Liver (tissue), 8 donors: ENCODE measurements at regions not wholly inside any gene's neighbourhood (a gene's known extent, or its start where the extent isn't known, plus 50 kb on each side); places are given as distances from the start of the nearest gene placed in this dataset.

Experiments
- DNase-seq: peaks from one replicate; pipeline ENCODE4 v3.0.0-alpha.2; 2017; ENCODE audit warnings: low spot score
- H3K27ac ChIP-seq, 2 donors: one replicate each; pipeline ENCODE4 v1.7.0; 2013; ENCODE audit warnings: inconsistent platforms in 2 of 2, low read length in 2 of 2, control low read depth in 1 of 2, low read depth in 1 of 2, mild to moderate bottlenecking in 1 of 2
- H3K27me3 ChIP-seq, 4 donors: one replicate each; pipeline versions ENCODE4 v1.6.1 to v1.7.0; 2013; ENCODE audit warnings: low read length in 3 of 4, inconsistent platforms in 1 of 4, mild to moderate bottlenecking in 1 of 4, moderate library complexity in 1 of 4; ENCODE audit not compliant: control insufficient read depth in 4 of 4, insufficient read depth in 4 of 4
- H3K36me3 ChIP-seq, 4 donors: one replicate each; pipeline versions ENCODE4 v1.6.1 to v1.7.0; 2013; ENCODE audit warnings: low read length in 3 of 4, mild to moderate bottlenecking in 3 of 4, low read depth in 1 of 4, moderate library complexity in 1 of 4; ENCODE audit not compliant: control insufficient read depth in 4 of 4, insufficient read depth in 3 of 4
- H3K4me1 ChIP-seq, 4 donors: one replicate each; pipeline versions ENCODE4 v1.6.1 to v1.7.0; 2013; ENCODE audit warnings: low read length in 3 of 4, mild to moderate bottlenecking in 3 of 4, moderate library complexity in 1 of 4; ENCODE audit not compliant: control insufficient read depth in 4 of 4, insufficient read depth in 4 of 4
- H3K4me3 ChIP-seq, 3 donors: one replicate each; pipeline versions ENCODE4 v1.6.1 to v1.7.0; 2013; ENCODE audit warnings: low read length in 3 of 3, control low read depth in 1 of 3, low read depth in 1 of 3, mild to moderate bottlenecking in 1 of 3
- H3K9ac ChIP-seq, 2 donors: one replicate each; pipeline ENCODE4 v1.7.0; 2013; ENCODE audit warnings: low read length in 2 of 2, mild to moderate bottlenecking in 2 of 2, moderate library complexity in 2 of 2, control low read depth in 1 of 2, low read depth in 1 of 2
- H3K9me3 ChIP-seq, 4 donors: one replicate each; pipeline versions ENCODE4 v1.6.1 to v1.7.0; 2013; ENCODE audit warnings: low read length in 3 of 4; ENCODE audit not compliant: control insufficient read depth in 4 of 4
- EGR1 ChIP-seq, 2 donors: IDR thresholded peaks; 2 replicates each; pipeline ENCODE4 v1.6.1; 2016 to 2018; ENCODE audit warnings: antibody characterized with exemption in 2 of 2, low read depth in 2 of 2
- FOXA1 ChIP-seq: IDR thresholded peaks from 2 replicates; pipeline ENCODE4 v1.6.1; 2016; ENCODE audit warnings: antibody characterized with exemption
- FOXA2 ChIP-seq: IDR thresholded peaks from 2 replicates; pipeline ENCODE4 v1.6.1; 2016; ENCODE audit warnings: antibody characterized with exemption
- GABPA ChIP-seq, 2 donors: IDR thresholded peaks in 1 of 2; conservative IDR thresholded peaks in 1 of 2; 2 replicates each; pipeline ENCODE4 v1.6.1; 2016; ENCODE audit warnings: antibody characterized with exemption in 2 of 2, mild to moderate bottlenecking in 1 of 2, moderate library complexity in 1 of 2
- HNF4A ChIP-seq, 2 donors: conservative IDR thresholded peaks; 2 replicates each; pipeline ENCODE4 v1.6.1; 2016; ENCODE audit warnings: antibody characterized with exemption in 2 of 2, mild to moderate bottlenecking in 2 of 2
- HNF4G ChIP-seq: IDR thresholded peaks from 2 replicates; pipeline ENCODE4 v1.6.1; 2016; ENCODE audit warnings: antibody characterized with exemption
- JUND ChIP-seq, 2 donors: IDR thresholded peaks; 2 replicates each; pipeline ENCODE4 v1.6.1; 2016; ENCODE audit warnings: antibody characterized with exemption in 2 of 2
- NR2F2 ChIP-seq: IDR thresholded peaks from 2 replicates; pipeline ENCODE4 v1.6.1; 2016; ENCODE audit warnings: antibody characterized with exemption
- RAD21 ChIP-seq, 2 donors: IDR thresholded peaks; 2 replicates each; pipeline ENCODE4 v1.6.1; 2016; ENCODE audit warnings: antibody characterized with exemption in 2 of 2, mild to moderate bottlenecking in 2 of 2
- REST ChIP-seq: IDR thresholded peaks from 2 replicates; pipeline ENCODE4 v1.6.1; 2016; ENCODE audit warnings: antibody characterized with exemption, mild to moderate bottlenecking
- RXRA ChIP-seq, 2 donors: IDR thresholded peaks; 2 replicates each; pipeline ENCODE4 v1.6.1; 2017 to 2018; ENCODE audit warnings: antibody characterized with exemption in 2 of 2, mild to moderate bottlenecking in 1 of 2
- SP1 ChIP-seq: IDR thresholded peaks from 2 replicates; pipeline ENCODE4 v1.6.1; 2018; ENCODE audit warnings: antibody characterized with exemption, mild to moderate bottlenecking
- YY1 ChIP-seq: IDR thresholded peaks from 2 replicates; pipeline ENCODE4 v1.6.1; 2016; ENCODE audit warnings: antibody characterized with exemption, mild to moderate bottlenecking
- ZBTB33 ChIP-seq: IDR thresholded peaks from 2 replicates; pipeline ENCODE4 v1.6.1; 2016; ENCODE audit warnings: antibody characterized with exemption
- WGBS: extraction: QIAGEN DNeasy Blood & Tissue Kit; methylation state at CpG from one replicate; pipeline ENCODE4 v1.1.7; 2013; 5-methylcytosine and 5-hydroxymethylcytosine counted together
- TF ChIP-seq, protein P1 (sequence below): fragments of 150-350 bp; IDR thresholded peaks from 2 replicates; pipeline ENCODE4 v1.5.1; 2017; ENCODE audit warnings: improper control_type of control experiment, low read depth, low read length; ENCODE audit not compliant: missing input control
- TF ChIP-seq, protein P2 (sequence below): IDR thresholded peaks from 2 replicates; pipeline ENCODE4 v1.6.1; 2016; ENCODE audit warnings: antibody characterized with exemption
- TF ChIP-seq, protein P3 (sequence below): IDR thresholded peaks from 2 replicates; pipeline ENCODE4 v1.6.1; 2016; ENCODE audit warnings: antibody characterized with exemption
- donor health status: healthy.
- donor health status: healthy.
- donor health status: healthy.
- donor health status: healthy.
- donor health status: healthy.

DNA sequence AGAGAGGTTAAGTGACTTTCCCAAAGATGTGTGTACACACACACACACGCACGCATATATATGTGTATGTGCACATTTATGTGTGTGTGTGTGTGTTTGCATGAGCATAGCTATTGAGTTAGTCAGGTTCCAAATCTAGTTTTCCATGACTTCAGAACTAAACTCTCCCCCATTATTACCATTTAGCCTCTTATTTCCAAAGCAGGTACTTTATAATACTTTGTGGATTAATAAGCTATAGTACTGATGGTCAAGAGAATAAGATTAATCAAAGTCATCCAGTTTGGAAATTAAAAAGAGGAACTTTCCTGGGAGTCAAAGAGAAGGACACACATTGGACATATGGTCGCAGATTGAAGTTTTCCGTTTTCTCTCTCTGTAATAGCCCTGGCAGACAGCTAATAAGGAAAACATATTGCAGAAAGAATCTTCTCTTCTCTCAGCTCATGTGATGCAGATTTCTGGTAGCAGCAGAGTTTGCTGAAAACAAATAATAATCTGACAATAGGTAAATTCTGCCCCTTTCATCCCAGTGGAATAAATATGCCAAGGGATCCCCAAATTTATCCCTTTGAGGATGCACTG is 410.9 kb upstream of the TCF4 start:
- H3K4me3 ChIP-seq: no peak overlapping the region
- DNase-seq: no peak
- no peaks in the 10 kb centered on the region for H3K4me1 ChIP-seq
- no peak for TF ChIP-seq YY1
- TF ChIP-seq JUND (IDR thresholded peaks at IDR 0.05): no peak
- no peak for TF ChIP-seq FOXA2
- TF ChIP-seq GABPA (IDR thresholded peaks at IDR 0.05 in 1 of 2, conservative IDR thresholded peaks at IDR 0.05 in 1 of 2): no peak
- no peak for TF ChIP-seq EGR1 (IDR thresholded peaks at IDR 0.05; ENCODE audit: low read depth in 2 of 2)
- TF ChIP-seq, protein P1, sequence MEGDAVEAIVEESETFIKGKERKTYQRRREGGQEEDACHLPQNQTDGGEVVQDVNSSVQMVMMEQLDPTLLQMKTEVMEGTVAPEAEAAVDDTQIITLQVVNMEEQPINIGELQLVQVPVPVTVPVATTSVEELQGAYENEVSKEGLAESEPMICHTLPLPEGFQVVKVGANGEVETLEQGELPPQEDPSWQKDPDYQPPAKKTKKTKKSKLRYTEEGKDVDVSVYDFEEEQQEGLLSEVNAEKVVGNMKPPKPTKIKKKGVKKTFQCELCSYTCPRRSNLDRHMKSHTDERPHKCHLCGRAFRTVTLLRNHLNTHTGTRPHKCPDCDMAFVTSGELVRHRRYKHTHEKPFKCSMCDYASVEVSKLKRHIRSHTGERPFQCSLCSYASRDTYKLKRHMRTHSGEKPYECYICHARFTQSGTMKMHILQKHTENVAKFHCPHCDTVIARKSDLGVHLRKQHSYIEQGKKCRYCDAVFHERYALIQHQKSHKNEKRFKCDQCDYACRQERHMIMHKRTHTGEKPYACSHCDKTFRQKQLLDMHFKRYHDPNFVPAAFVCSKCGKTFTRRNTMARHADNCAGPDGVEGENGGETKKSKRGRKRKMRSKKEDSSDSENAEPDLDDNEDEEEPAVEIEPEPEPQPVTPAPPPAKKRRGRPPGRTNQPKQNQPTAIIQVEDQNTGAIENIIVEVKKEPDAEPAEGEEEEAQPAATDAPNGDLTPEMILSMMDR: no peak
- TF ChIP-seq ZBTB33: no peak
- TF ChIP-seq, protein P2, sequence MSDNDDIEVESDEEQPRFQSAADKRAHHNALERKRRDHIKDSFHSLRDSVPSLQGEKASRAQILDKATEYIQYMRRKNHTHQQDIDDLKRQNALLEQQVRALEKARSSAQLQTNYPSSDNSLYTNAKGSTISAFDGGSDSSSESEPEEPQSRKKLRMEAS: no peak
- no peak for TF ChIP-seq NR2F2
- TF ChIP-seq REST: no peak
- no peak for TF ChIP-seq HNF4A (conservative IDR thresholded peaks at IDR 0.05)
- no peak for TF ChIP-seq HNF4G
- no peak for TF ChIP-seq RAD21 (IDR thresholded peaks at IDR 0.05)
- TF ChIP-seq SP1: no peak
- TF ChIP-seq RXRA (IDR thresholded peaks at IDR 0.05): no peak
- no peaks in the 10 kb centered on the region for H3K9me3 ChIP-seq
- WGBS: 92% methylated on average over 4 of the region's 4 CpGs
- H3K27me3 ChIP-seq: no peaks in the 10 kb centered on the region
- no peak overlapping the region for H3K9ac ChIP-seq
- no peaks in the 10 kb centered on the region for H3K36me3 ChIP-seq
- no peak overlapping the region for H3K27ac ChIP-seq

- no peak overlapping the region for H3K4me3 ChIP-seq
- 72% methylated on average over 11 of the region's 11 CpGs for WGBS
- no peak for DNase-seq
- no peaks in the 10 kb centered on the region for H3K4me1 ChIP-seq
- H3K36me3 ChIP-seq: no peaks in the 10 kb centered on the region
- TF ChIP-seq ZBTB33: no peak
- TF ChIP-seq, protein P3, sequence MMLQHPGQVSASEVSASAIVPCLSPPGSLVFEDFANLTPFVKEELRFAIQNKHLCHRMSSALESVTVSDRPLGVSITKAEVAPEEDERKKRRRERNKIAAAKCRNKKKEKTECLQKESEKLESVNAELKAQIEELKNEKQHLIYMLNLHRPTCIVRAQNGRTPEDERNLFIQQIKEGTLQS: no peak
- TF ChIP-seq RXRA (IDR thresholded peaks at IDR 0.05): no peak
- TF ChIP-seq, protein P2: no peak
- no peak for TF ChIP-seq HNF4A (conservative IDR thresholded peaks at IDR 0.05)
- no peak for TF ChIP-seq GABPA (IDR thresholded peaks at IDR 0.05 in 1 of 2, conservative IDR thresholded peaks at IDR 0.05 in 1 of 2)
- TF ChIP-seq HNF4G: no peak
- TF ChIP-seq RAD21 (IDR thresholded peaks at IDR 0.05): no peak
- TF ChIP-seq FOXA1: no peak
- no peak for TF ChIP-seq NR2F2
- no peak for TF ChIP-seq JUND (IDR thresholded peaks at IDR 0.05)
- no peak overlapping the region for H3K27ac ChIP-seq
- no peaks in the 10 kb centered on the region for H3K27me3 ChIP-seq
- H3K9ac ChIP-seq: no peak overlapping the region
- H3K9me3 ChIP-seq: no peaks in the 10 kb centered on the region
Observed at GRCh38 chr18:55998071-55998522, 410.1 kb upstream of the TCF4 start.
